Gastroesophageal sphincter (tissue), 3 donors: ENCODE measurements at regions not wholly inside any gene's neighbourhood (a gene's known extent, or its start where the extent isn't known, plus 50 kb on each side); places are given as distances from the start of the nearest gene placed in this dataset.

Experiments
- CTCF ChIP-seq, 4 experiments: fragments of 200-600 bp in 2 of 4; fragments of 450-650 bp in 2 of 4; sonication (generic) in 1 of 4; IDR thresholded peaks; one replicate each; pipeline ENCODE4 v1.5.1; 2017 to 2019; ENCODE audit warnings: antibody characterized with exemption in 4 of 4, mild to moderate bottlenecking in 2 of 4, moderate library complexity in 2 of 4
- POLR2A ChIP-seq, 2 donors: fragments of 450-650 bp; IDR thresholded peaks; one replicate each; pipeline ENCODE4 v1.6.1; 2017; ENCODE audit warnings: antibody characterized with exemption in 2 of 2, mild to moderate bottlenecking in 2 of 2, moderate library complexity in 1 of 2
- POLR2AphosphoS5 ChIP-seq: sonication (generic); formaldehyde crosslinking; IDR thresholded peaks from one replicate; pipeline ENCODE4 v1.6.1; 2017; ENCODE audit warnings: antibody characterized with exemption

GRCh38 chr21:34000375-34000774, 73.0 kb upstream of the MRPS6 start:
- TF ChIP-seq CTCF (IDR thresholded peaks at IDR 0.05) (no peak), POLR2A (IDR thresholded peaks at IDR 0.05) (no peak), POLR2AphosphoS5 (no peak)
